ENCODE measurements at regions not wholly inside any gene's neighbourhood (a gene's known extent, or its start where the extent isn't known, plus 50 kb on each side); places are given as distances from the start of the nearest gene placed in this dataset.

GRCh38 chr20:21902391-21902790 is 196.9 kb downstream of the PAX1 start:
- WGBS, 5 donors: 58 to 90% (median 78%) methylated on average over 3 of the region's 3 CpGs
- H3K27me3 ChIP-seq: no peaks in the 10 kb centered on the region
- no peak overlapping the region for H3K27ac ChIP-seq
- TF ChIP-seq EP300 (IDR thresholded peaks at IDR 0.05) (no peak), POLR2A (IDR thresholded peaks at IDR 0.05) (no peak), CTCF (IDR thresholded peaks at IDR 0.05) (no peak), POLR2AphosphoS5 (IDR thresholded peaks at IDR 0.05) (no peak)
- no peaks in the 10 kb centered on the region for H3K36me3 ChIP-seq
- H3K9me3 ChIP-seq: peaks cover 0 to 13% (median 0%) of the 10 kb centered on the region in 4 donors
- no peak overlapping the region for H3K4me3 ChIP-seq
- H3K4me1 ChIP-seq: no peaks in the 10 kb centered on the region
- intact Hi-C loops (cut with DNase I; ENCODE audit: low total_unique reads): no loop called here
- DNase-seq: no peak

DNA sequence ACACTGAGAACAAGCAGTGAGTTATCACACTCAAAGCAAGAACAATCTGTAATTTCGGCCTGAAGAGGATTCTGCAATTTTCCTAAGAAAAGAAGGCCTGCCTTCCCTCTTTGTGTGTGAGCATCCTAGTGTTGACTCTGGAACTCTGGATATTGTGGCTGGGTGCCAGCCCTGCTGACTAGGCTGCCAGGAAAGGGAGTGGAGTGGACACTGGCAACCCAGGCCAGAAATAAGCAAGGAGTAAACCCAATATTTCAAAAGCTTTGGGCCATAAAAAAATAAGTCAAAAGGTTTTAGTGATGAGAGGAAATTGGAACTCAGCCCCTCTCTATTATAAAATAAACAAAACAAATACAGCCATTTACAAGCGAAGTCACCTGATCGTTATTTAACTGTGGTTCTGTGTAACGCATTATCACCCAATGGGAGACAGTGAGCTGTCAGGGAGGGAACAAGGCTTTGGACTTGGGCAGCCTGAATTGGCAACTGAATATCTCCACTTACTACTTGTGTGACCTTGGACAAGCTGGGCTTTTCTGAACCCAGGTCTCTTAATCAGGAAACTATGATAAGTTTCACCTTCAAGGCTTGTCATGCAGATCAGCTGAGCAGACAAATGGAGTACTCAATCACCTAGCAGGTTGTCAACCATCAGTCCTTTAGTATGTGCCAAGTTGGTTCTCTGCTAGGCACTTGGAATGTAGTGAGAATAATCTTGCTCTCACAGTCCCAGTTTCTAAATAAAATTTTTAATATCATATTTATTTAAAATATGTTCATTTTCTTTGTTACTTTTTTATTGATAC is 196.2 kb downstream of the PAX1 start:
- DNase-seq: peak; percentile 22 to 37
- intact Hi-C loops (cut with DNase I; ENCODE audit: low total_unique reads): no loop called here
- Histone ChIP-seq H3K4me1 (no peaks in the 10 kb centered on the region), H3K27ac (no peak overlapping the region), H3K36me3 (no peaks in the 10 kb centered on the region), H3K27me3 (no peaks in the 10 kb centered on the region), H3K9me3 (peaks cover 0 to 20% (median 0%) of the 10 kb centered on the region in 4 donors), H3K4me3 (no peak overlapping the region)
- TF ChIP-seq POLR2A (IDR thresholded peaks at IDR 0.05): no peak
- no peak for TF ChIP-seq POLR2AphosphoS5 (IDR thresholded peaks at IDR 0.05)
- no peak for TF ChIP-seq EP300 (IDR thresholded peaks at IDR 0.05)
- TF ChIP-seq CTCF (IDR thresholded peaks at IDR 0.05): no peak
- WGBS, 5 donors: 63 to 77% (median 72%) methylated on average over 4 of the region's 4 CpGs

DNA sequence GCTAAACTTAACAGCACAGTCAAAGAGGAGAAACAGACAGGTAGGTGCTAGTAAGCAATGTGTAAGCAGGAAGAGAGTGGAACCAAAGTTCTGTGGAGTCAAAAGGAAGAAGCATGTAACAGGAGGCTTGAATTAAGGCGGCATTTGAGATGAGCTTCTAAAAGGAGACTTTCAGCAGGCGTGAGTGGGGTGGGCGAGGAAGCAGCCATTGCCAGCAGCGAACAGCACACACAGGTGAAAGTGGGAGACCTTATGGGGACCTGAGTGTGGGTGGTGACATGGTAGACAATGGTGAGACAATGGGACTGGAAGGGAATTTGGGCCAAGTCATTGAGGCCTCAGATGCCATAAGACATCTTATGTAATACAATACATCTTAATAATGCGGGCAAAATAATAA is 195.0 kb downstream of the PAX1 start:
- Histone ChIP-seq H3K9me3 (peaks cover 0 to 16% (median 0%) of the 10 kb centered on the region in 4 donors), H3K27ac (no peak overlapping the region), H3K4me3 (no peak overlapping the region), H3K27me3 (no peaks in the 10 kb centered on the region), H3K4me1 (no peaks in the 10 kb centered on the region), H3K36me3 (no peaks in the 10 kb centered on the region)
- no peak for DNase-seq
- intact Hi-C loops (cut with DNase I; ENCODE audit: low total_unique reads): no loop called here
- WGBS, 5 donors: 81 to 91% (median 87%) methylated on average over 5 of the region's 5 CpGs
- no peak for TF ChIP-seq EP300 (IDR thresholded peaks at IDR 0.05)
- TF ChIP-seq CTCF (IDR thresholded peaks at IDR 0.05): no peak
- no peak for TF ChIP-seq POLR2A (IDR thresholded peaks at IDR 0.05)
- TF ChIP-seq POLR2AphosphoS5 (IDR thresholded peaks at IDR 0.05): no peak

DNA sequence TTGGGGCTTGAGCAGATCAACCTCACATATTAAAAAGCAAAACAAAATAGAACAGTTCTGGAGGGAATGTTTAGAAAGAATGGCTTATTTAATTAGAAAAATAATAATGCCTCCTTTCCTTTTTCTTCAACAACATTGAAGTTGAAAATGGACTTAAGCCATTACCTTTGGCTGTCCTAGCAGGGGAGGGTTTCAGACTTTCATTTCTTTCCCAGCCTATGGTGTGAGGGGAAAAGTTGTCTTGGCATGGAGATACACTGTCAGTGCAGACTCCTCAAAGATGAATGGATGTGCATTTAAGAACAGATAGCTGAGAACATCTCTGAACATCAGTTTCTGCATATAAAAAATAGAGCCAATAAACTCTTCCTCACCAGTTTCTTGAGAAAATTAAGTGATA is 169.5 kb downstream of the PAX1 start:
- intact Hi-C loops (cut with DNase I; ENCODE audit: low total_unique reads): no loop called here
- no peaks in the 10 kb centered on the region for H3K9me3 ChIP-seq
- H3K27ac ChIP-seq: no peak overlapping the region
- no peaks in the 10 kb centered on the region for H3K4me1 ChIP-seq
- TF ChIP-seq POLR2AphosphoS5 (IDR thresholded peaks at IDR 0.05): no peak
- TF ChIP-seq POLR2A (IDR thresholded peaks at IDR 0.05): no peak
- no peak for TF ChIP-seq CTCF (IDR thresholded peaks at IDR 0.05)
- no peak for TF ChIP-seq EP300 (IDR thresholded peaks at IDR 0.05)
- no peaks in the 10 kb centered on the region for H3K36me3 ChIP-seq
- no peak for DNase-seq
- no peak overlapping the region for H3K4me3 ChIP-seq
- no peaks in the 10 kb centered on the region for H3K27me3 ChIP-seq

All from stomach (tissue), 8 donors.